ENCODE measurements at regions not wholly inside any gene's neighbourhood (a gene's known extent, or its start where the extent isn't known, plus 50 kb on each side); places are given as distances from the start of the nearest gene placed in this dataset.

DNA sequence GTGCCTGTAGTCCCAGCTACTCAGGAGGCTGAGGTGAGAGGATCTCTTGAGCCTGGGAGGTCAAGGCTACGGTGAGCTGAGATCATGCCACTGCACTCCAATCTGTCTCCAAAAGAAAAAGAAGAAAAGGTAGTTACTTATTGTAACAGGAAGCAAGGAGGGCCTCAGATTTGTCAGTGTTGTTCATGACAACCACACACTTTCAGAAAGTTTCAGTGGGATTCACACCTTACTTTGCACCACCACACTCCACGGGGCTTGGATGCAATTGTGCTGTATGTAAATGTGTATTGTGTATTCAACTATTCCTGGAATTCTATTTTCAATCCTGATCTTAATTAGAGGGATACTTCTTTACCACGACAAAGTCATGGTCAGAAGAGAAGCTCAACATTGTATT, 142.6 kb downstream of the ELOVL4 start:
- TF ChIP-seq RAD21 (IDR thresholded peaks at IDR 0.05; ENCODE audit: low read depth) (no peak), EGR1 (IDR thresholded peaks at IDR 0.05) (no peak), YY1 (IDR thresholded peaks at IDR 0.05; ENCODE audit: low read depth) (no peak), FOXM1 (IDR thresholded peaks at IDR 0.05; ENCODE audit: borderline replicate concordance, low read depth) (no peak), CREB1 (IDR thresholded peaks at IDR 0.05; ENCODE audit: low read depth) (no peak), NFIC (IDR thresholded peaks at IDR 0.05) (no peak), TAF1 (IDR thresholded peaks at IDR 0.05; ENCODE audit: low read depth) (no peak), CEBPB (IDR thresholded peaks at IDR 0.05) (no peak), ZBTB7A (IDR thresholded peaks at IDR 0.05; ENCODE audit: low read depth) (no peak), TEAD4 (IDR thresholded peaks at IDR 0.05) (no peak), EP300 (IDR thresholded peaks at IDR 0.05; ENCODE audit: borderline replicate concordance) (no peak), TCF12 (IDR thresholded peaks at IDR 0.05; ENCODE audit: low read depth) (no peak)
- TF ChIP-seq, protein P1, sequence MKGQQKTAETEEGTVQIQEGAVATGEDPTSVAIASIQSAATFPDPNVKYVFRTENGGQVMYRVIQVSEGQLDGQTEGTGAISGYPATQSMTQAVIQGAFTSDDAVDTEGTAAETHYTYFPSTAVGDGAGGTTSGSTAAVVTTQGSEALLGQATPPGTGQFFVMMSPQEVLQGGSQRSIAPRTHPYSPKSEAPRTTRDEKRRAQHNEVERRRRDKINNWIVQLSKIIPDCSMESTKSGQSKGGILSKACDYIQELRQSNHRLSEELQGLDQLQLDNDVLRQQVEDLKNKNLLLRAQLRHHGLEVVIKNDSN (IDR thresholded peaks at IDR 0.05) = no peak
- TF ChIP-seq, protein P2, sequence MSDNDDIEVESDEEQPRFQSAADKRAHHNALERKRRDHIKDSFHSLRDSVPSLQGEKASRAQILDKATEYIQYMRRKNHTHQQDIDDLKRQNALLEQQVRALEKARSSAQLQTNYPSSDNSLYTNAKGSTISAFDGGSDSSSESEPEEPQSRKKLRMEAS (IDR thresholded peaks at IDR 0.05) = no peak
- TF ChIP-seq, protein P3, sequence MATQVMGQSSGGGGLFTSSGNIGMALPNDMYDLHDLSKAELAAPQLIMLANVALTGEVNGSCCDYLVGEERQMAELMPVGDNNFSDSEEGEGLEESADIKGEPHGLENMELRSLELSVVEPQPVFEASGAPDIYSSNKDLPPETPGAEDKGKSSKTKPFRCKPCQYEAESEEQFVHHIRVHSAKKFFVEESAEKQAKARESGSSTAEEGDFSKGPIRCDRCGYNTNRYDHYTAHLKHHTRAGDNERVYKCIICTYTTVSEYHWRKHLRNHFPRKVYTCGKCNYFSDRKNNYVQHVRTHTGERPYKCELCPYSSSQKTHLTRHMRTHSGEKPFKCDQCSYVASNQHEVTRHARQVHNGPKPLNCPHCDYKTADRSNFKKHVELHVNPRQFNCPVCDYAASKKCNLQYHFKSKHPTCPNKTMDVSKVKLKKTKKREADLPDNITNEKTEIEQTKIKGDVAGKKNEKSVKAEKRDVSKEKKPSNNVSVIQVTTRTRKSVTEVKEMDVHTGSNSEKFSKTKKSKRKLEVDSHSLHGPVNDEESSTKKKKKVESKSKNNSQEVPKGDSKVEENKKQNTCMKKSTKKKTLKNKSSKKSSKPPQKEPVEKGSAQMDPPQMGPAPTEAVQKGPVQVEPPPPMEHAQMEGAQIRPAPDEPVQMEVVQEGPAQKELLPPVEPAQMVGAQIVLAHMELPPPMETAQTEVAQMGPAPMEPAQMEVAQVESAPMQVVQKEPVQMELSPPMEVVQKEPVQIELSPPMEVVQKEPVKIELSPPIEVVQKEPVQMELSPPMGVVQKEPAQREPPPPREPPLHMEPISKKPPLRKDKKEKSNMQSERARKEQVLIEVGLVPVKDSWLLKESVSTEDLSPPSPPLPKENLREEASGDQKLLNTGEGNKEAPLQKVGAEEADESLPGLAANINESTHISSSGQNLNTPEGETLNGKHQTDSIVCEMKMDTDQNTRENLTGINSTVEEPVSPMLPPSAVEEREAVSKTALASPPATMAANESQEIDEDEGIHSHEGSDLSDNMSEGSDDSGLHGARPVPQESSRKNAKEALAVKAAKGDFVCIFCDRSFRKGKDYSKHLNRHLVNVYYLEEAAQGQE (IDR thresholded peaks at IDR 0.05; ENCODE audit: low read depth) = no peak

DNA sequence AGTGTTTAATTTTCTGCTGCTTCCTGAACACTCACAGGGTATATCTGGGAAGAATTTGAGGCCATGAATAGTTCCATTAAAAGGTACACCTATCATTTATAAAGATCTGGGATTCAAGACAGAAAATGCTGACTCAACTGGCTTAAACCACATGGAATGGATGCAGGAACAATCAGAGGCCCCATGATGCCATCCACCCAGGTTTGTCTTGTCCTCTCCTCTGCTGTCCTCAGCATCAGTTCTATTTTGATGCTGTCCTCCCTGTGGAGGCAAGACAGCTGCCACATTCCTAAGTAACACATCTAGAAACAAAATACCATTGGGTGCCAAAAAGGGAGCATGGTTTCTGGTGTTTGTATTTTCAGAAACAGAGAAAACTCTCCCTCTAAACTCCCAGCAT, 143.4 kb downstream of the ELOVL4 start:
- TF ChIP-seq EGR1 (IDR thresholded peaks at IDR 0.05) (no peak), TEAD4 (IDR thresholded peaks at IDR 0.05) (no peak), EP300 (IDR thresholded peaks at IDR 0.05; ENCODE audit: borderline replicate concordance) (no peak), TAF1 (IDR thresholded peaks at IDR 0.05; ENCODE audit: low read depth) (no peak), NFIC (IDR thresholded peaks at IDR 0.05) (no peak), CEBPB (IDR thresholded peaks at IDR 0.05) (no peak), TCF12 (IDR thresholded peaks at IDR 0.05; ENCODE audit: low read depth) (no peak), YY1 (IDR thresholded peaks at IDR 0.05; ENCODE audit: low read depth) (no peak), CREB1 (IDR thresholded peaks at IDR 0.05; ENCODE audit: low read depth) (no peak), FOXM1 (IDR thresholded peaks at IDR 0.05; ENCODE audit: borderline replicate concordance, low read depth) (no peak), RAD21 (IDR thresholded peaks at IDR 0.05; ENCODE audit: low read depth) (no peak), ZBTB7A (IDR thresholded peaks at IDR 0.05; ENCODE audit: low read depth) (no peak)
- TF ChIP-seq, protein P2 (IDR thresholded peaks at IDR 0.05) = no peak
- TF ChIP-seq, protein P1 (IDR thresholded peaks at IDR 0.05) = no peak
- TF ChIP-seq, protein P3 (IDR thresholded peaks at IDR 0.05; ENCODE audit: low read depth) = no peak

DNA sequence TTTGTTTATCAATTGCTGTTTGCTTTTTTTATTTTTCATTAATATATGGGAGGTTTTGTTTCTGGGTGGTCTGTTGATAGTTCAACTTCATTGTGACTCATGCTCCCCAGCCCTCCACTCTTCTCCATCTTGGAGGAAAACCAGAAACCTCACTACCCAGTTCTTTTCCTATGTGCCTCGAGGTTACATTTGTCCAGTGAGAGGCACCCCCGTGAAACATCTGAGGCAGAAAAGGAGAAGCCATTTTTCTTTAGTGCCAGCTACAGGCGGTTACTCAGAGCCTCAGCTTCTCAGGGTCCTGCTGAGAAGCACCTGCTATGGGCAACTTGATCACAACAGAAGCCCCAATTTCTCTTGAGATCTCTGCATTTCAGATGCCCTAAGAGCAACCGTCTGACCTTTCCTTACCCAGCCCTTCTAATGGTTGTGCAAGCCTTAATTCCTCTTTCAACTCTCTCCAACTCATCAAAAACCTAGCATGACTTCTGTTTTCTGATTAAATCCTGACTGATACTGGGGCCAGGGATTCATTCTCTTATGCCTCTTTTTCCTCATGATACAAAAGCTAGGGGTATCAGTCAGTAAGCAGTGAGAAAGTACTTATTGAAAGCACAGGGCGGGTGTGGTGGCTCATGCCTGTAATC, 144.6 kb downstream of the ELOVL4 start:
- no peak for TF ChIP-seq TAF1 (IDR thresholded peaks at IDR 0.05; ENCODE audit: low read depth)

DNA sequence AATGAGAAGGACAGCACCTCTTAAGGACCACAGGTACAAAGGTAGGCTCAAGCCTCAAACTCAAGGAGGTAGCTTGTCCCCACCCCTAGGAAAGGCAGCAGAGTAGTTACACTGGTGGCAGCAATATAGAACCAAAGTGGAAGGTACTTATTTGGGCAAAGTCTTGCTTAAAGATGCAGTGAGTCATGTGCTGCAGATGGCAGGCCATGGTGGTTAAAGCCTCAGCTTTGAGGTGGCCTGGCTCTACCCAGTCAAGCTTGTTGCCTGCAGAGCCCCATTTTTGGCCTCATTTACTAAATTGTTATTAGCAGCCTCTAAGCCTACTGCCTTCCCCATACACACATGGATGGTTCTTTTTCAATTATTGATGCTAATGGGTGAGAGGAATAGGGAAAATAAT, 146.0 kb downstream of the ELOVL4 start:
- TF ChIP-seq, protein P1 (IDR thresholded peaks at IDR 0.05) = no peak
- TF ChIP-seq CEBPB (IDR thresholded peaks at IDR 0.05) (no peak), YY1 (IDR thresholded peaks at IDR 0.05; ENCODE audit: low read depth) (no peak), TCF12 (IDR thresholded peaks at IDR 0.05; ENCODE audit: low read depth) (no peak), TAF1 (IDR thresholded peaks at IDR 0.05; ENCODE audit: low read depth) (no peak), RAD21 (IDR thresholded peaks at IDR 0.05; ENCODE audit: low read depth) (no peak), NFIC (IDR thresholded peaks at IDR 0.05) (no peak), CREB1 (IDR thresholded peaks at IDR 0.05; ENCODE audit: low read depth) (no peak)
- TF ChIP-seq, protein P2 (IDR thresholded peaks at IDR 0.05) = no peak

DNA sequence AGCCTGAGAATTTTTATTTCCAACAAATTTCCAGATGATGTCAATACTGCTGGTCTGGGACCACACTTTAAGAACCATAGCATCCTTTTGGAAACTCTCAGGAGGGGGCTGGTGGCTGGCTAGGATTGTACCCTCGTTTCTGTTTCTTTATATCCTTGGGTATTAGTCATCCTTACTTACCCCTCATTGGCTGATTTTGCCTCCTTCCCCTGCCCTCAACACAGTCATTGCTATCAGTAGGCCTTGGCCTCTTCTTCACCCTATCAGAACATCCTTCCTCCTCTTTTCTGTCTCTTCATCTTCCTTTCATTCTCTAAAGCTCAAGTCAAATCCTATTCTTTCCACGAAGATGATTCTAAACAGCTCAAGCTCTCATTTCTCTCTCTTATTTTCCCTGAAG, 148.5 kb downstream of the ELOVL4 start:
- TF ChIP-seq CREB1 (IDR thresholded peaks at IDR 0.05; ENCODE audit: low read depth) (no peak), CEBPB (IDR thresholded peaks at IDR 0.05) (no peak), EP300 (IDR thresholded peaks at IDR 0.05; ENCODE audit: borderline replicate concordance) (no peak), NFIC (IDR thresholded peaks at IDR 0.05) (no peak), YY1 (IDR thresholded peaks at IDR 0.05; ENCODE audit: low read depth) (no peak), RAD21 (IDR thresholded peaks at IDR 0.05; ENCODE audit: low read depth) (no peak), FOXM1 (IDR thresholded peaks at IDR 0.05; ENCODE audit: borderline replicate concordance, low read depth) (no peak), TEAD4 (IDR thresholded peaks at IDR 0.05) (no peak), TAF1 (IDR thresholded peaks at IDR 0.05; ENCODE audit: low read depth) (no peak), TCF12 (IDR thresholded peaks at IDR 0.05; ENCODE audit: low read depth) (no peak), EGR1 (IDR thresholded peaks at IDR 0.05) (no peak), ZBTB7A (IDR thresholded peaks at IDR 0.05; ENCODE audit: low read depth) (no peak)
- TF ChIP-seq, protein P3 (IDR thresholded peaks at IDR 0.05; ENCODE audit: low read depth) = no peak
- TF ChIP-seq, protein P2 (IDR thresholded peaks at IDR 0.05) = no peak
- TF ChIP-seq, protein P1 (IDR thresholded peaks at IDR 0.05) = no peak

Measured in Ishikawa (cell line).